HG03066 (cell line): ENCODE measurements at regions not wholly inside any gene's neighbourhood (a gene's known extent, or its start where the extent isn't known, plus 50 kb on each side); places are given as distances from the start of the nearest gene placed in this dataset.

Source experiments
- ATAC-seq: cut with Tn5 transposase; IDR thresholded peaks from one replicate; pipeline ENCODE4 v1.9.1; 2021; ENCODE audit warnings: low read depth; ENCODE audit not compliant: unreplicated experiment

DNA sequence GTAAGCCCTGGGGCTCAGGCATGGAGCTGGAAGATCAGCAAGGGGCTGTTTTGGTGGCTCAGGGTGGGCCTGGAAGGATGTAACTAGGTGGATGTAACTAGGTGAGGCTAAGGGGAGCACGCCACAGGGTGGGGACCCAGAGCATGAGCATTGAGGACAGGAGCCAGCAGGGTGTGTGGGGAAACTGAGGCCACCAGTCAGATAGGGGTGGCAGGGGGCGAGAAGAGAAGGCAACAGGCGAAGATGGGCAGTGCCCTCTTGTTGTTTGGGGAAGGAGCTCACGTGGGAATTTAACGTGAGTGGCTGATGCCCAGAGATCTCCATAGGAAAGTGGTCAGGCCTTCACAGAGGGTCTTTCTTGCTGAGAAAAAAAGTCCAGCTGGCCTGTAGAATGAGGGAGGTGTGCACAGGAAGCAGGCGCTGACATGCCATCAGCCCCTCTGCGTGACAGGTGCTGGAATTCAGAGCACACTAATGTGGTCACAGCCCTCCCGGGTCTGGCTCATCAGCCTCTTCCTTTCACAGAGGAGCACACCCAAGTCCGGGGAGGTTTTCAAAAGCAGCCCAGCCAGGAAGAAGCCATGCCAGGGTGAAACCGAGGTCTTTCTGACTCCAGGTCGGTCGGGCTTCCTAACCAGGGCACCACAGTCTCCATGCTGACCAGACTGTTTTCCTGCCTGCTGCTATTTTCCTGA lies 54.6 kb upstream of the PAX6 start:
- no peak for ATAC-seq

DNA sequence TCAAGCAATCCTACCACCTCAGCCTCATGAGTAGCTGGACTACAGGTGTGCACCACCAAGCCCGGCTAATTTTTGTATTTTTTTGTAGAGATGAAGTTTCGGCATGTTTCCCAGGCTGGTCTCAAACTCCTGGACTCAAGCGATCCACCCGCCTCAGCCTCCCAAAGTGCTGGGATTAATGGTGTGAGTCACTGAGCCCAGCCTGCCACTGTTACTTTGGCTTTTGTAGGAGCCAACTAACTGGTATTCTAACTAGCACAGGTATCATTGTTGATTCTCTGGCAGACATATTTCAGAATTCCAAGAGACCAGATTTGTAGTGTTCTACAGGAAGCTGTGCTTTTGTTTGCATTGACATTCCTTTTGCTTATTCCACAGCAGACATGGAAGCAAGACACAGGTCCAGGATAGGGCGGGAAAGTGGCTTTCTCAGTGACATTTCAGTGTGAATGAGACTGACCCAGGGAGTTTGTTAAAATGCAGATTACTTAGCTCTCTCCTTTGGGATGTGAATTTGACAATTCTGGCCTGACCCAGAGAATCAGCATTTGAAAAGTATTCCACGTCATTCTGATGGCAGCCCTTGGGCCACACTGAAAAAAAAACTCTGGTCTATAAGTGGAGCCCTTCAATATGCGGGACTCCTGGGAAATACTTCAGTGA lies 52.2 kb upstream of the PAX6 start:
- no peak for ATAC-seq

DNA sequence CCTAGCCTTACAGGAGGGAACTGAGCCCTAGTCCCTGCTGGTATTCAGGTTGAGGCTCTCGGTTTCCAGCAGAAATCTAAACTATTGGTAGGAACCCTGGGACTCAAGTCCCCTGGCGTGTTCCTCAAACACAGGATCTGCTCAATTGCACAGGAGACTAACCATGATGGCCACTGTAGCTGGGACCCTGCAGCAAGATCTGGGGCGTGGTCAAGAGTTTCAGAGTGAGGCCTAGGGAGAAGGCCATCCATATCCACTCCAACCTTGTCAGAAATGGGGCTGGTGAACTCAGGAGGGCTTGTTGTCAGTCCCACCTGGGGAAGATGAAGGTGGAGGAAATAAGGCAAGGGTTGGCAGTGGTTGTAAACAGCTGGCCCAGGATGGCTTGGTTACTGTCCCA lies 49.9 kb upstream of the PAX6 start:
- ATAC-seq, result no peak
